ENCODE measurements at regions not wholly inside any gene's neighbourhood (a gene's known extent, or its start where the extent isn't known, plus 50 kb on each side); places are given as distances from the start of the nearest gene placed in this dataset.

DNA sequence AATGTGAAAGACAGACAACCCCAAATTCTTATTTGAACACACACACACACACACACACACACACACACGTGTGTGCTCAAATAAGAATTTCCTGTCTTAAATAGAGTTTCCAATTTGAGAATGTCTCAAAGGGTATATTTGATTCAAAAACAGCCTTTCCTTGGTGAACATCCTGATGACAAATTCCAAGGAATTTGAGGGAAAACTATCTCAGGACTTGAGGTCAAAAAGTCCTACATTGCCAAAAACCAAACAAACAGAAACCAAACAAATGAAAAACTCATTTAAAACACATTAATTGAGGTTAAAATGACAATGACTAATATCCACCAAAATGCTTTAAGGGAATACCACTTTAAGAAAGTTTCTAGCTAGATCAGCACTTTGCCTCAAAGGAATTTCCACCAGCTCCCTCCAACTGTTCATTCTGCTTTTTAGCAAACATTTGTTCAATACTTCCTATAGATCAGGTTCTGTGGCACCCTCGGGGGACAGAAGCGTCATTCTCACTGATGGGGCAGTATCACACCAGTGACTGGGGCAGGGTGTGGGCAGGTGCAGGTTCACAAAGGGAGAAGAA, 232.1 kb upstream of the TRIB2 start:
- dilution Hi-C loops (cut with MboI; ENCODE audit: extremely low pct_ligation_motif_present, low sequenced_read_pairs): no loop called here
- no peaks in the 10 kb centered on the region for H3K36me3 ChIP-seq (ENCODE audit: control insufficient read depth in 2 of 2, extremely low read depth in 1 of 2, insufficient read depth in 2 of 2, low read length in 2 of 2)
- CTCF ChIA-PET: interaction anchor here (0.6 to 1.5 kb wide), 3 partner anchors 17 to 447 kb away, joined by 3 read pairs; no protein-coding TSS in a partner anchor
- no peaks in the 10 kb centered on the region for H4K20me1 ChIP-seq (replicated peaks; ENCODE audit: control insufficient read depth, extremely low read depth, insufficient read depth, low read length)
- no peaks in the 10 kb centered on the region for H3K79me2 ChIP-seq (ENCODE audit: control insufficient read depth, insufficient read depth, low read length)
- DNase-seq (ENCODE audit: low read depth, low spot score): peak; percentile 53
- peaks cover 18% of the 10 kb centered on the region for H3K4me1 ChIP-seq (ENCODE audit: control insufficient read depth, extremely low read depth, insufficient read depth, low read length)
- no peak overlapping the region for H2AFZ ChIP-seq (ENCODE audit: low read depth, low read length)
- H3K4me2 ChIP-seq (ENCODE audit: insufficient read depth, low read length): peak overlapping the region; percentile 8
- TF ChIP-seq GATA2 (IDR thresholded peaks at IDR 0.05; ENCODE audit: insufficient read depth, insufficient read length, low read depth, low read length): peak; percentile 17
- TF ChIP-seq FOS (IDR thresholded peaks at IDR 0.05; ENCODE audit: borderline replicate concordance, insufficient read depth, low read length): peak; percentile 40
- no peak for TF ChIP-seq MAX (IDR thresholded peaks at IDR 0.05; ENCODE audit: insufficient read depth, insufficient read length)
- peak; percentile 28 for TF ChIP-seq POLR2AphosphoS5 (IDR thresholded peaks at IDR 0.05; ENCODE audit: insufficient read depth, low read depth, low read length)
- TF ChIP-seq JUN (IDR thresholded peaks at IDR 0.05; ENCODE audit: borderline replicate concordance, insufficient read depth, insufficient read length, low read depth): no peak
- no peaks in the 10 kb centered on the region for H3K9me1 ChIP-seq (replicated peaks; ENCODE audit: control insufficient read depth, extremely low read depth, insufficient read depth, low read length)
- peak; percentile 71 for FAIRE-seq
- no peak overlapping the region for H3K27ac ChIP-seq (ENCODE audit: insufficient read depth, low read depth, low read length)
- H3K9me3 ChIP-seq (replicated peaks; ENCODE audit: control insufficient read depth, insufficient read depth, low read length): no peaks in the 10 kb centered on the region
- POLR2A ChIA-PET: no interaction called here
- no peak overlapping the region for H3K4me3 ChIP-seq (replicated peaks in 1 of 3; ENCODE audit: insufficient read depth in 1 of 3, low read depth in 1 of 3, low read length in 3 of 3)
- BruUV-seq (replicated peaks): no TSS peak
- intact Hi-C loops (cut with micrococcal nuclease): loop anchor here (5.0 kb wide), 2 partner anchors 183 to 233 kb away; partner anchors contain the start of gene TRIB2
- H3K27me3 ChIP-seq (ENCODE audit: control insufficient read depth in 2 of 2, insufficient read depth in 2 of 2, low read length in 2 of 2): no peaks in the 10 kb centered on the region
- no peak overlapping the region for H3K9ac ChIP-seq (replicated peaks; ENCODE audit: extremely low read depth, insufficient read depth, low read length)

Measured in endothelial cell of umbilical vein (primary cell).